NCI-H1105 treated with DMSO at 0.1 percent for 48 hours (cell line): ENCODE measurements at regions not wholly inside any gene's neighbourhood (a gene's known extent, or its start where the extent isn't known, plus 50 kb on each side); places are given as distances from the start of the nearest gene placed in this dataset.
A peak's percentile ranks its signal among the peaks of the same experiment; 100 is the strongest.
"Not testable (repeated sequence)": the region's sequence is repeated elsewhere in the genome, so short reads cannot be mapped to it uniquely, and the experiment has no call there.

Experiments used
- DNase-seq: peaks from one replicate; lab custom pipeline; 2025; lab: John Stamatoyannopoulos, UW

- DNase-seq, result no peak
Measured at GRCh38 chr3:160098261-160098908, 109.8 kb downstream of the IL12A start.

GRCh38 chr3:160098926-160099626 lies 110.4 kb downstream of the IL12A start:
- DNase-seq, result no peak

GRCh38 chr3:160099834-160100233 lies 111.2 kb downstream of the IL12A start:
- DNase-seq, result no peak

GRCh38 chr3:160100610-160101009 lies 112.0 kb downstream of the IL12A start:
- no peak for DNase-seq

GRCh38 chr3:160102001-160102400 lies 113.4 kb downstream of the IL12A start:
- DNase-seq, result not testable (repeated sequence)

- no peak for DNase-seq
Measured at GRCh38 chr3:160103397-160103796, 114.8 kb downstream of the IL12A start.

- DNase-seq, result no peak
Measured at GRCh38 chr3:160105907-160106584, 117.4 kb downstream of the IL12A start.

GRCh38 chr3:160106905-160107861 lies 118.0 kb upstream of the C3orf80 start:
- DNase-seq, result no peak

- no peak for DNase-seq
Measured at GRCh38 chr3:160108362-160108761, 116.9 kb upstream of the C3orf80 start.

GRCh38 chr3:160112481-160112880 lies 112.7 kb upstream of the C3orf80 start:
- no peak for DNase-seq

- no peak for DNase-seq
Measured at GRCh38 chr3:160112996-160113395, 112.2 kb upstream of the C3orf80 start.

- no peak for DNase-seq
Measured at GRCh38 chr3:160114355-160114995, 110.7 kb upstream of the C3orf80 start.

GRCh38 chr3:160115387-160115786 lies 109.8 kb upstream of the C3orf80 start:
- DNase-seq, result no peak

GRCh38 chr3:160124224-160124623 lies 101.0 kb upstream of the C3orf80 start:
- DNase-seq, result no peak

- peak; percentile 20 for DNase-seq
Measured at GRCh38 chr3:160125258-160125657, 100.0 kb upstream of the C3orf80 start.

GRCh38 chr3:160126051-160126450 lies 99.2 kb upstream of the C3orf80 start:
- no peak for DNase-seq

- no peak for DNase-seq
Measured at GRCh38 chr3:160126761-160127160, 98.5 kb upstream of the C3orf80 start.

GRCh38 chr3:160127308-160127707 lies 97.9 kb upstream of the C3orf80 start:
- no peak for DNase-seq

- DNase-seq, result no peak
Measured at GRCh38 chr3:160128056-160128455, 97.2 kb upstream of the C3orf80 start.

- no peak for DNase-seq
Measured at GRCh38 chr3:160129459-160130061, 95.7 kb upstream of the C3orf80 start.

GRCh38 chr3:160130071-160130470 lies 95.2 kb upstream of the C3orf80 start:
- DNase-seq, result no peak
